Panc1 (cell line): ENCODE measurements at regions not wholly inside any gene's neighbourhood (a gene's known extent, or its start where the extent isn't known, plus 50 kb on each side); places are given as distances from the start of the nearest gene placed in this dataset.

ENCODE experiments used
- ATAC-seq: fragments of 200-7000 bp; cut with Tn5 transposase; 2 replicates; pipeline ENCODE4 v1.9.1; 2020; ENCODE audit warnings: mild to moderate bottlenecking, moderate library complexity
- BruUV-seq: library from RNA; stranded (reverse); fragments of 400-500 nt; replicated peaks from 2 replicates; lab custom pipeline; 2021; lab: Mats Ljungman, UMichigan
- CTCF ChIA-PET: fragments of 300-600 bp; sonication (Branson Sonifier 250); formaldehyde crosslinking; loops from one replicate; lab custom pipeline; 2022; ENCODE audit warnings: antibody characterized with exemption; lab: Charles Lee
- POLR2A ChIA-PET: fragments of 300-600 bp; sonication (Branson Sonifier 250); formaldehyde crosslinking; loops from one replicate; lab custom pipeline; 2022; ENCODE audit warnings: antibody characterized with exemption; lab: Charles Lee
- DNase-seq: peaks from one replicate; pipeline ENCODE4 v3.0.0-alpha.2; 2010; ENCODE audit warnings: low read depth, low spot score
- H3K27ac ChIP-seq: 2 replicates; pipeline ENCODE4 v1.5.1; 2011; ENCODE audit warnings: mild to moderate bottlenecking, low read length, inconsistent platforms
- H3K27me3 ChIP-seq: fragments of 200-500 bp; sonication (Bioruptor generic); 2 replicates; pipeline ENCODE4 v1.6.0; 2014; ENCODE audit warnings: low read length, inconsistent platforms; ENCODE audit not compliant: control insufficient read depth, insufficient read depth
- H3K36me3 ChIP-seq: fragments of 200-500 bp; sonication (Bioruptor generic); 2 replicates; pipeline ENCODE4 v1.5.1; 2014; ENCODE audit warnings: inconsistent platforms, mild to moderate bottlenecking, low read length, moderate library complexity; ENCODE audit not compliant: control insufficient read depth, insufficient read depth
- H3K4me1 ChIP-seq: 2 replicates; pipeline ENCODE4 v1.5.1; 2011; ENCODE audit warnings: inconsistent platforms, mild to moderate bottlenecking, low read length, moderate library complexity; ENCODE audit not compliant: control insufficient read depth, insufficient read depth
- H3K4me3 ChIP-seq, 2 experiments: 2 replicates each; pipeline ENCODE4 v1.5.1; 2011 to 2012; ENCODE audit warnings: low read depth in 2 of 2, low read length in 2 of 2, mild to moderate bottlenecking in 2 of 2, inconsistent platforms in 1 of 2, moderate library complexity in 1 of 2
- H3K9me3 ChIP-seq: fragments of 200-500 bp; sonication (Bioruptor generic); 2 replicates; pipeline ENCODE4 v1.5.1; 2014; ENCODE audit warnings: low read depth, mild to moderate bottlenecking, inconsistent platforms, low read length, moderate library complexity; ENCODE audit not compliant: control insufficient read depth, insufficient read depth
- POLR2AphosphoS5 ChIP-seq: IDR thresholded peaks from 2 replicates; pipeline ENCODE4 v1.6.1; 2012; ENCODE audit warnings: mild to moderate bottlenecking, low read depth, low read length, moderate library complexity
- SIN3A ChIP-seq: IDR thresholded peaks from 2 replicates; pipeline ENCODE4 v1.6.1; 2012; ENCODE audit warnings: low read depth, mild to moderate bottlenecking, low read length, moderate library complexity, borderline replicate concordance; ENCODE audit not compliant: insufficient read depth
- TCF7L2 ChIP-seq: IDR thresholded peaks from 2 replicates; pipeline ENCODE4 v1.6.1; 2011; ENCODE audit warnings: mild to moderate bottlenecking, low read depth, low read length, inconsistent platforms
- in situ Hi-C: cut with HindIII; loops from 2 replicates; pipeline ENCODE4 v1.10.0; 2016; ENCODE audit warnings: low sequenced_read_pairs, low pct_unique_long_range_greater_than_20kb
- intact Hi-C: fragments of 100-400 bp; cut with micrococcal nuclease; formaldehyde crosslinking; loops from one replicate; pipeline ENCODE4 v1.10.0; 2022; ENCODE audit not compliant: unreplicated experiment
- TF ChIP-seq, protein P1 (sequence below): fragments of 450-650 bp; IDR thresholded peaks from 2 replicates; pipeline ENCODE4 v1.5.1; 2017; ENCODE audit warnings: mild to moderate bottlenecking
- TF ChIP-seq, protein P2 (sequence below), 2 experiments: IDR thresholded peaks; 2 replicates each; pipeline ENCODE4 v1.6.1; 2011 to 2012; ENCODE audit warnings: low read depth in 2 of 2, control low read depth in 1 of 2, low read length in 1 of 2, mild to moderate bottlenecking in 1 of 2, moderate library complexity in 1 of 2; ENCODE audit not compliant: insufficient read depth in 1 of 2

DNA sequence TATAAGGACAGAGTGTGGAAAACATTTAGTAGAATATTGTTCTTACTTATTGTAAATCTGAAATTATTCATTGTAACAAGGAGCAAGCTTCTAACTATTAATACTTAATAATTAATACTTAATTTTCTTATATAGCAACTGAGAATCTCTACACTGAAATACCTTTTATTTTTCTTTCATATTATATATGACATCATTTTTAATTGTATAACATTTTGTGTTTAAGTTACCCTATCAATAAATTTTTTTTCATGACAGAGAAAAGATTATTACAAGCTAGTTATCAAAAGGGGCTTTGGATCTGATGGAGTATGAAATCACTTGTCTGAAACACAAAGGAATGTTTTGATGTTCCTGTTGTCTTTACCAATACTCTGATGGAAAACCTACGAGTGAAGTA, 72.2 kb upstream of the CNKSR3 start:
- intact Hi-C loops: no loop called here
- CTCF ChIA-PET: no interaction called here

DNA sequence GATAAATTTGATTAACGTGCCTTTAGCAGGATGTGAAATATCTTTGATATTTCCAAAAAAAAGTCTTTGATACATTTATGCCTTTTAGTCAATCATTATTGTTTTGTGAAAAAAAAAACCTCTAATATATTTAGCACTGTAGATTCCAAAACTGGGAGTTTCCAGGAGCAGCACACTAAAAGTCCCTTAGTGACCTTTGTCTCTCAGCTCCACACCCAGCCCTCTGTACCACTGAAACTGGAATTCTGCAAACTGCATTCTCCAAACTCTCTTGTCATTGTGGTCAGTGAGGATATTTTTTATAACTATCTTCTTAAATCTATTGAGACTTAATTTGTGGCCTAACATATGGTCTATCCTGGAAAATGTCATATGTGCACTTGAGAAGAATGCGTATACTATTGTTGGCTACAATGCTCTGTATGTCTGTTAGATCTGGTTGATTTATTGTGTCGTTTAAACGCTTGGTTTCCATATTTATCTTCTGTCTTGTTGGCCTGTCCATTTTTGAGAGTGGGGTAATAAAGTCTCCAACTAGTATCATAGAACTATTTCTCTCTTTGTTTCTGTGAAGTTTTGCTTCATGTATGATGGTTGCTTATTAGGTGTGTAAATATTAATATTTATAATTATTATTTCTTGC, 73.2 kb upstream of the CNKSR3 start:
- ATAC-seq (no peak), DNase-seq (no peak)
- ChIA-PET CTCF (no interaction called here), POLR2A (no interaction called here)
- Histone ChIP-seq H3K9me3 (no peaks in the 10 kb centered on the region), H3K4me1 (no peaks in the 10 kb centered on the region), H3K4me3 (no peak overlapping the region), H3K36me3 (no peaks in the 10 kb centered on the region), H3K27ac (no peak overlapping the region), H3K27me3 (no peaks in the 10 kb centered on the region)
- BruUV-seq: no TSS peak
- TF ChIP-seq TCF7L2: no peak
- TF ChIP-seq, protein P1, sequence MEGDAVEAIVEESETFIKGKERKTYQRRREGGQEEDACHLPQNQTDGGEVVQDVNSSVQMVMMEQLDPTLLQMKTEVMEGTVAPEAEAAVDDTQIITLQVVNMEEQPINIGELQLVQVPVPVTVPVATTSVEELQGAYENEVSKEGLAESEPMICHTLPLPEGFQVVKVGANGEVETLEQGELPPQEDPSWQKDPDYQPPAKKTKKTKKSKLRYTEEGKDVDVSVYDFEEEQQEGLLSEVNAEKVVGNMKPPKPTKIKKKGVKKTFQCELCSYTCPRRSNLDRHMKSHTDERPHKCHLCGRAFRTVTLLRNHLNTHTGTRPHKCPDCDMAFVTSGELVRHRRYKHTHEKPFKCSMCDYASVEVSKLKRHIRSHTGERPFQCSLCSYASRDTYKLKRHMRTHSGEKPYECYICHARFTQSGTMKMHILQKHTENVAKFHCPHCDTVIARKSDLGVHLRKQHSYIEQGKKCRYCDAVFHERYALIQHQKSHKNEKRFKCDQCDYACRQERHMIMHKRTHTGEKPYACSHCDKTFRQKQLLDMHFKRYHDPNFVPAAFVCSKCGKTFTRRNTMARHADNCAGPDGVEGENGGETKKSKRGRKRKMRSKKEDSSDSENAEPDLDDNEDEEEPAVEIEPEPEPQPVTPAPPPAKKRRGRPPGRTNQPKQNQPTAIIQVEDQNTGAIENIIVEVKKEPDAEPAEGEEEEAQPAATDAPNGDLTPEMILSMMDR: no peak
- TF ChIP-seq SIN3A: no peak
- TF ChIP-seq, protein P2, sequence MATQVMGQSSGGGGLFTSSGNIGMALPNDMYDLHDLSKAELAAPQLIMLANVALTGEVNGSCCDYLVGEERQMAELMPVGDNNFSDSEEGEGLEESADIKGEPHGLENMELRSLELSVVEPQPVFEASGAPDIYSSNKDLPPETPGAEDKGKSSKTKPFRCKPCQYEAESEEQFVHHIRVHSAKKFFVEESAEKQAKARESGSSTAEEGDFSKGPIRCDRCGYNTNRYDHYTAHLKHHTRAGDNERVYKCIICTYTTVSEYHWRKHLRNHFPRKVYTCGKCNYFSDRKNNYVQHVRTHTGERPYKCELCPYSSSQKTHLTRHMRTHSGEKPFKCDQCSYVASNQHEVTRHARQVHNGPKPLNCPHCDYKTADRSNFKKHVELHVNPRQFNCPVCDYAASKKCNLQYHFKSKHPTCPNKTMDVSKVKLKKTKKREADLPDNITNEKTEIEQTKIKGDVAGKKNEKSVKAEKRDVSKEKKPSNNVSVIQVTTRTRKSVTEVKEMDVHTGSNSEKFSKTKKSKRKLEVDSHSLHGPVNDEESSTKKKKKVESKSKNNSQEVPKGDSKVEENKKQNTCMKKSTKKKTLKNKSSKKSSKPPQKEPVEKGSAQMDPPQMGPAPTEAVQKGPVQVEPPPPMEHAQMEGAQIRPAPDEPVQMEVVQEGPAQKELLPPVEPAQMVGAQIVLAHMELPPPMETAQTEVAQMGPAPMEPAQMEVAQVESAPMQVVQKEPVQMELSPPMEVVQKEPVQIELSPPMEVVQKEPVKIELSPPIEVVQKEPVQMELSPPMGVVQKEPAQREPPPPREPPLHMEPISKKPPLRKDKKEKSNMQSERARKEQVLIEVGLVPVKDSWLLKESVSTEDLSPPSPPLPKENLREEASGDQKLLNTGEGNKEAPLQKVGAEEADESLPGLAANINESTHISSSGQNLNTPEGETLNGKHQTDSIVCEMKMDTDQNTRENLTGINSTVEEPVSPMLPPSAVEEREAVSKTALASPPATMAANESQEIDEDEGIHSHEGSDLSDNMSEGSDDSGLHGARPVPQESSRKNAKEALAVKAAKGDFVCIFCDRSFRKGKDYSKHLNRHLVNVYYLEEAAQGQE (IDR thresholded peaks at IDR 0.05; ENCODE audit: insufficient read depth in 1 of 2, low read depth in 2 of 2, low read length in 1 of 2): no peak
- TF ChIP-seq POLR2AphosphoS5: no peak
- intact Hi-C loops (no loop called here), in situ Hi-C loops (no loop called here)

More for the DNA sequence above, 72.2 kb upstream of the CNKSR3 start:
- POLR2A ChIA-PET: no interaction called here
- H3K36me3 ChIP-seq: no peaks in the 10 kb centered on the region
- no peaks in the 10 kb centered on the region for H3K27me3 ChIP-seq
- no peak overlapping the region for H3K27ac ChIP-seq
- H3K9me3 ChIP-seq: no peaks in the 10 kb centered on the region
- in situ Hi-C loops: no loop called here
- ATAC-seq (no peak), DNase-seq (no peak)
- no peak overlapping the region for H3K4me3 ChIP-seq
- BruUV-seq: no TSS peak
- TF ChIP-seq SIN3A (no peak), TCF7L2 (no peak), POLR2AphosphoS5 (no peak)
- TF ChIP-seq, protein P2 (IDR thresholded peaks at IDR 0.05; ENCODE audit: insufficient read depth in 1 of 2, low read depth in 2 of 2, low read length in 1 of 2): no peak
- TF ChIP-seq, protein P1: no peak
- no peaks in the 10 kb centered on the region for H3K4me1 ChIP-seq
